NOMO-1 treated with dmso at 0.1 percent for 144 hours (cell line): ENCODE measurements at regions not wholly inside any gene's neighbourhood (a gene's known extent, or its start where the extent isn't known, plus 50 kb on each side); places are given as distances from the start of the nearest gene placed in this dataset.
"Not testable (repeated sequence)": the region's sequence is repeated elsewhere in the genome, so short reads cannot be mapped to it uniquely, and the experiment has no call there.

Source experiments
- DNase-seq: peaks from one replicate; lab custom pipeline; 2025; ENCODE audit not compliant: unreplicated experiment; lab: John Stamatoyannopoulos, UW

- no peak for DNase-seq
These were observed 59.2 kb upstream of the ATP5PO start for GRCh38 chr21:33974513-33975468.

GRCh38 chr21:33973268-33973667, 57.7 kb upstream of the ATP5PO start:
- DNase-seq = no peak

GRCh38 chr21:33972539-33972938, 56.9 kb upstream of the ATP5PO start:
- DNase-seq = no peak

- DNase-seq = no peak
These were observed 55.9 kb upstream of the ATP5PO start for GRCh38 chr21:33971492-33972013.

GRCh38 chr21:33969581-33969980, 54.0 kb upstream of the ATP5PO start:
- DNase-seq = no peak

- DNase-seq = no peak
These were observed 53.4 kb upstream of the ATP5PO start for GRCh38 chr21:33968995-33969348.

GRCh38 chr21:33968080-33968994, 52.7 kb upstream of the ATP5PO start:
- no peak for DNase-seq

- no peak for DNase-seq
These were observed 51.5 kb upstream of the ATP5PO start for GRCh38 chr21:33967086-33967571.

- DNase-seq = no peak
These were observed 50.8 kb upstream of the ATP5PO start for GRCh38 chr21:33966324-33966949.

- not testable (repeated sequence) for DNase-seq
These were observed 50.1 kb upstream of the ATP5PO start for GRCh38 chr21:33965662-33966061.
